ENCODE measurements at regions not wholly inside any gene's neighbourhood (a gene's known extent, or its start where the extent isn't known, plus 50 kb on each side); places are given as distances from the start of the nearest gene placed in this dataset.

DNA sequence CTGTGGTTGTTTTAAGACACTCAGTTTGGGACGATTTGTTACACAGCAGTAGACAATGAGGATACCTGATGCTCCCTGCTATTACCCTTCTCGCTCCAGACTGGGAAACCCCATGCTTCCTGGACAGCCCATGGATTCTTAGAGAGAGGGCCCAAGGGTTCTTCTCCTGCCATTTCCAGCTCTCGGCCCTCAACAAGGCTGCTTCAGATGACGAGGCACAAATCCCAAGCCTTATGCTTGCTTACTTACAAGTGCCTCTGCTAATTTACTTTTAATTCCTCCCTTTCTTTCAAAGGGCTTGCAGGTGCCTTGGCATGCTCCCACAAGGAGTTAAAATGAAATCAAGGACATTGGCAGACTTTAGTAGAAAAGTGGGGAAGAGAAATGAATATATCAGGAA lies 79.4 kb downstream of the GADD45G start:
- Histone ChIP-seq H2AFZ (ENCODE audit: low read length) (no peak overlapping the region), H3K79me2 (ENCODE audit: low read length) (no peaks in the 10 kb centered on the region), H3K4me2 (ENCODE audit: low read depth, low read length) (no peak overlapping the region), H3K9me3 (replicated peaks; ENCODE audit: insufficient read depth, low read length) (no peaks in the 10 kb centered on the region), H3K9ac (ENCODE audit: low read length) (no peak overlapping the region), H3K27ac (ENCODE audit: low read length) (no peak overlapping the region), H3K36me3 (replicated peaks; ENCODE audit: insufficient read depth, low read length) (no peaks in the 10 kb centered on the region), H4K20me1 (ENCODE audit: insufficient read depth, low read length) (no peaks in the 10 kb centered on the region), H3K4me3 (ENCODE audit: low read length) (no peak overlapping the region), H3K9me2 (replicated peaks; ENCODE audit: insufficient read depth, low read length) (no peaks in the 10 kb centered on the region), H3F3A (ENCODE audit: insufficient read depth, low read length) (no peaks in the 10 kb centered on the region), H3K4me1 (ENCODE audit: low read length) (peaks cover 11% of the 10 kb centered on the region), H3K27me3 (replicated peaks; ENCODE audit: insufficient read depth, low read length) (peaks cover 51% of the 10 kb centered on the region)
- TF ChIP-seq EZH2phosphoT487 (IDR thresholded peaks at IDR 0.05; ENCODE audit: low read length): no peak
- no peak for DNase-seq

DNA sequence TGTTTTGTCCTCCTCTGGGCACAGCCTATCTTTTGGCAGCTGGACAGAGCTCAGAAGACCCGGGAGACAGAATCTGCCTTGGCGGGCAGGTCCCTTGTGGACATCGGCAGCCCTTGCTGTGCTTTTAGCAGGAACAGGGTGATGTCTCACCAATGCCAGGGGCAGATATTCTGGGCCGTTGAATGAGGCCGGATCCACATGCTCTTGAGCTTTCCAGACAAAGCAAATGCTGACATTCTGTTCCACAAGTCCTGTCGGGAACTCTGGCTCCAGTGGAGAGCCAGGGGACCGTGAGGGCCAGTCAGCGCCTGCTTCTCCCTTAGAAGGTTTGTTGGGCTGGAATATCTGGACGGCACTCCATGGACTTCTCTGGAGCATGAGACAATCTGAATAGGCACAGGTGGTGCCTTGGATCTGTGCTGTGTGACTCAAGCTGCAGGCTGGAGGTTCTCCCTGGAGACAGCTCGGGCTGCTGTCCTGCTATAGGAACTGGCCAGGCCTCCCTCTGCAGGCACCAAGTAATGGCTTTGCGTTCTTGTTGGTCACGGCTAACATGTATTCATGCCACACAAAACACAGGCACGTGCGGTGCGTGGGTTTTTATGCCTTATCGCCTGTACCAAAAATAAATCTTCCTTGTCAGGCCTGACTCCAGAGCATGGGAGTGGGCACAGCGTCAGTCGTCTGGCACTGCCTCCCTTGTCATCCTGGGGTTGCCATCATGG lies 80.3 kb downstream of the GADD45G start:
- Histone ChIP-seq H2AFZ (ENCODE audit: low read length) (no peak overlapping the region), H3K4me2 (ENCODE audit: low read depth, low read length) (no peak overlapping the region), H3K27ac (ENCODE audit: low read length) (no peak overlapping the region), H3K9me3 (replicated peaks; ENCODE audit: insufficient read depth, low read length) (no peaks in the 10 kb centered on the region), H3K36me3 (replicated peaks; ENCODE audit: insufficient read depth, low read length) (no peaks in the 10 kb centered on the region), H3K79me2 (ENCODE audit: low read length) (no peaks in the 10 kb centered on the region), H3K4me1 (ENCODE audit: low read length) (peaks cover 12% of the 10 kb centered on the region), H3K27me3 (replicated peaks; ENCODE audit: insufficient read depth, low read length) (peaks cover 57% of the 10 kb centered on the region), H3K9ac (ENCODE audit: low read length) (no peak overlapping the region), H3F3A (ENCODE audit: insufficient read depth, low read length) (no peaks in the 10 kb centered on the region), H3K4me3 (ENCODE audit: low read length) (no peak overlapping the region), H3K9me2 (replicated peaks; ENCODE audit: insufficient read depth, low read length) (no peaks in the 10 kb centered on the region), H4K20me1 (ENCODE audit: insufficient read depth, low read length) (no peaks in the 10 kb centered on the region)
- no peak for DNase-seq
- TF ChIP-seq EZH2phosphoT487 (IDR thresholded peaks at IDR 0.05; ENCODE audit: low read length) (no peak), EZH2 (optimal IDR thresholded peaks at IDR 0.05; ENCODE audit: low read depth, low read length) (no peak)
- TF ChIP-seq, protein P1, sequence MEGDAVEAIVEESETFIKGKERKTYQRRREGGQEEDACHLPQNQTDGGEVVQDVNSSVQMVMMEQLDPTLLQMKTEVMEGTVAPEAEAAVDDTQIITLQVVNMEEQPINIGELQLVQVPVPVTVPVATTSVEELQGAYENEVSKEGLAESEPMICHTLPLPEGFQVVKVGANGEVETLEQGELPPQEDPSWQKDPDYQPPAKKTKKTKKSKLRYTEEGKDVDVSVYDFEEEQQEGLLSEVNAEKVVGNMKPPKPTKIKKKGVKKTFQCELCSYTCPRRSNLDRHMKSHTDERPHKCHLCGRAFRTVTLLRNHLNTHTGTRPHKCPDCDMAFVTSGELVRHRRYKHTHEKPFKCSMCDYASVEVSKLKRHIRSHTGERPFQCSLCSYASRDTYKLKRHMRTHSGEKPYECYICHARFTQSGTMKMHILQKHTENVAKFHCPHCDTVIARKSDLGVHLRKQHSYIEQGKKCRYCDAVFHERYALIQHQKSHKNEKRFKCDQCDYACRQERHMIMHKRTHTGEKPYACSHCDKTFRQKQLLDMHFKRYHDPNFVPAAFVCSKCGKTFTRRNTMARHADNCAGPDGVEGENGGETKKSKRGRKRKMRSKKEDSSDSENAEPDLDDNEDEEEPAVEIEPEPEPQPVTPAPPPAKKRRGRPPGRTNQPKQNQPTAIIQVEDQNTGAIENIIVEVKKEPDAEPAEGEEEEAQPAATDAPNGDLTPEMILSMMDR (IDR thresholded peaks at IDR 0.05; ENCODE audit: low read length): no peak

DNA sequence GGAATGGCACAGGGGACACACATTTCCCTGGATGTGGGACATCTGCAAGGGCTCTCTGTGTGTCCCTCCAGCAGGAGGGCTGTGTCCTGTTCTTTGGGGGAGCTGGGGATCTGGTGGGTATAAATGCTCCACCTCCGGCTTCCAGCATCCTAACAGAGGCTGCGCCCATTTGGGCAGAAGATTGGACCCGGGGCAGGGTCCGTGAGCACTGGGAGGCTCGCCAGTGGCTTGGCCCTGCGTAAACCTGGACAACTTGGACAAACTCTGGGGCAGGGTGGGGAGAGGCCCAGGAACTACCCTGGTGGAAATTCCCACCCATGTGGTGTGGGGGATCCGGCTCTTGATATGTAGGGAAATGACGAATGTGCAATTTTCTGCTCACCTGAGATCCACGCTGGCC lies 80.9 kb downstream of the GADD45G start:
- no peak for DNase-seq
- Histone ChIP-seq H3F3A (ENCODE audit: insufficient read depth, low read length) (peaks cover 4% of the 10 kb centered on the region), H3K9me2 (replicated peaks; ENCODE audit: insufficient read depth, low read length) (no peaks in the 10 kb centered on the region), H3K36me3 (replicated peaks; ENCODE audit: insufficient read depth, low read length) (no peaks in the 10 kb centered on the region), H3K27me3 (replicated peaks; ENCODE audit: insufficient read depth, low read length) (peaks cover 57% of the 10 kb centered on the region), H3K4me2 (ENCODE audit: low read depth, low read length) (no peak overlapping the region), H3K9me3 (replicated peaks; ENCODE audit: insufficient read depth, low read length) (no peaks in the 10 kb centered on the region), H2AFZ (ENCODE audit: low read length) (no peak overlapping the region), H3K27ac (ENCODE audit: low read length) (no peak overlapping the region), H3K9ac (ENCODE audit: low read length) (no peak overlapping the region), H3K79me2 (ENCODE audit: low read length) (no peaks in the 10 kb centered on the region), H3K4me1 (ENCODE audit: low read length) (peaks cover 10% of the 10 kb centered on the region), H3K4me3 (ENCODE audit: low read length) (no peak overlapping the region), H4K20me1 (ENCODE audit: insufficient read depth, low read length) (no peaks in the 10 kb centered on the region)
- no peak for TF ChIP-seq EZH2phosphoT487 (IDR thresholded peaks at IDR 0.05; ENCODE audit: low read length)
- TF ChIP-seq, protein P1 (IDR thresholded peaks at IDR 0.05; ENCODE audit: low read length): no peak

DNA sequence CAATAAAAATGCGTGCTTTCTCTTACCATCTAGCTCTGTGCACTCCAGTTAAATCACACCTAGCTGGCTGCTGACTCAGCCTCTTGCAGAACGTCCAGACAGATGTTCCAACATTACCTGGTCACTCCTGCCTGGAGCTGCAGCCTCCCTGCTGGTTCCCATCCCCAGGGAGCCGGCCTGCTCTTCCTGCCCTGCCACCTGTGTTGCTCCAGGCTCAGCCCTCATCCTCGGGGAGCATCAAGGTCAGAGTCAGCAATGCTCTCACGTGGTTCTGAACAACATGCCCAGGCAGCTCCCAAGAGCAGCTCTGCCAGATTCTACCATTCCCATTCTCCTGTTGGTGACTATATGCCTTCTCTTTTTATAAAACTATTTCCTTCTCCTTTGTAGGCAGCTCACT lies 81.3 kb downstream of the GADD45G start:
- Histone ChIP-seq H3K4me3 (ENCODE audit: low read length) (no peak overlapping the region), H2AFZ (ENCODE audit: low read length) (no peak overlapping the region), H3K27me3 (replicated peaks; ENCODE audit: insufficient read depth, low read length) (peaks cover 57% of the 10 kb centered on the region), H4K20me1 (ENCODE audit: insufficient read depth, low read length) (no peaks in the 10 kb centered on the region), H3K4me2 (ENCODE audit: low read depth, low read length) (no peak overlapping the region), H3K9ac (ENCODE audit: low read length) (no peak overlapping the region), H3K36me3 (replicated peaks; ENCODE audit: insufficient read depth, low read length) (no peaks in the 10 kb centered on the region), H3K4me1 (ENCODE audit: low read length) (peaks cover 12% of the 10 kb centered on the region), H3K9me3 (replicated peaks; ENCODE audit: insufficient read depth, low read length) (no peaks in the 10 kb centered on the region), H3K9me2 (replicated peaks; ENCODE audit: insufficient read depth, low read length) (no peaks in the 10 kb centered on the region), H3K79me2 (ENCODE audit: low read length) (no peaks in the 10 kb centered on the region), H3F3A (ENCODE audit: insufficient read depth, low read length) (peaks cover 8% of the 10 kb centered on the region), H3K27ac (ENCODE audit: low read length) (no peak overlapping the region)
- TF ChIP-seq, protein P1 (IDR thresholded peaks at IDR 0.05; ENCODE audit: low read length): no peak
- TF ChIP-seq EZH2phosphoT487 (IDR thresholded peaks at IDR 0.05; ENCODE audit: low read length): no peak
- TF ChIP-seq EZH2 (optimal IDR thresholded peaks at IDR 0.05; ENCODE audit: low read depth, low read length): no peak
- DNase-seq: no peak
